ENCODE measurements at regions not wholly inside any gene's neighbourhood (a gene's known extent, or its start where the extent isn't known, plus 50 kb on each side); places are given as distances from the start of the nearest gene placed in this dataset.

- Histone ChIP-seq H3K27me3 (no peaks in the 10 kb centered on the region), H3K9me3 (no peaks in the 10 kb centered on the region), H3K4me3 (replicated peaks in 1 of 3) (no peak overlapping the region), H3K4me1 (no peaks in the 10 kb centered on the region), H3K27ac (no peak overlapping the region), H3K36me3 (no peaks in the 10 kb centered on the region)
- no peak for DNase-seq
- intact Hi-C loops (cut with DNase I), result no loop called here
- 37% methylated on average over 2 of the region's 2 CpGs for WGBS, 2 donors
- TF ChIP-seq, protein P1, sequence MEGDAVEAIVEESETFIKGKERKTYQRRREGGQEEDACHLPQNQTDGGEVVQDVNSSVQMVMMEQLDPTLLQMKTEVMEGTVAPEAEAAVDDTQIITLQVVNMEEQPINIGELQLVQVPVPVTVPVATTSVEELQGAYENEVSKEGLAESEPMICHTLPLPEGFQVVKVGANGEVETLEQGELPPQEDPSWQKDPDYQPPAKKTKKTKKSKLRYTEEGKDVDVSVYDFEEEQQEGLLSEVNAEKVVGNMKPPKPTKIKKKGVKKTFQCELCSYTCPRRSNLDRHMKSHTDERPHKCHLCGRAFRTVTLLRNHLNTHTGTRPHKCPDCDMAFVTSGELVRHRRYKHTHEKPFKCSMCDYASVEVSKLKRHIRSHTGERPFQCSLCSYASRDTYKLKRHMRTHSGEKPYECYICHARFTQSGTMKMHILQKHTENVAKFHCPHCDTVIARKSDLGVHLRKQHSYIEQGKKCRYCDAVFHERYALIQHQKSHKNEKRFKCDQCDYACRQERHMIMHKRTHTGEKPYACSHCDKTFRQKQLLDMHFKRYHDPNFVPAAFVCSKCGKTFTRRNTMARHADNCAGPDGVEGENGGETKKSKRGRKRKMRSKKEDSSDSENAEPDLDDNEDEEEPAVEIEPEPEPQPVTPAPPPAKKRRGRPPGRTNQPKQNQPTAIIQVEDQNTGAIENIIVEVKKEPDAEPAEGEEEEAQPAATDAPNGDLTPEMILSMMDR (IDR thresholded peaks at IDR 0.05), result no peak
- TF ChIP-seq POLR2A (IDR thresholded peaks at IDR 0.05), result no peak
Observed at GRCh38 chr16:64629622-64630021, 492.2 kb downstream of the CDH11 start.

DNA sequence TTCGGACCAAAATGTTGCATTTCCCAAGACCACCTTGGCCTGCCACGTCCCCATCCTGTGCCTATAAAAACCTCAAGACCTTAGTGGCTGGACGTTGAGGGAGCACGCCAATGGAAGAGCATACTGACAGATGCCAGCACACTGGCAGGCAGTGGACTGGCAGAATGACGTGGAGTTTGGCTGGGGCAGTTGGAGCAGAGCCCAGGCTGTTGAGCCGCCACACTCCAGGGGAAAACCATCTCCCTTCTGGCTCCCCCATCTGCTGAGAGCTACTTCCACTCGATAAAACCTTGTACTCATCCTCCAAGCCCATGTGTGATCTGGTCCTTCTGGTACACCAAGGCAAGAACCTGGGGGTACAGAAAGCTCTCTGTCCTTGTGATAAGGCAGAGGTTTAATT lies 494.1 kb downstream of the CDH11 start:
- DNase-seq, result no peak
- no peak for TF ChIP-seq POLR2A (IDR thresholded peaks at IDR 0.05)
- TF ChIP-seq, protein P1 (IDR thresholded peaks at IDR 0.05), result no peak
- Histone ChIP-seq H3K27me3 (no peaks in the 10 kb centered on the region), H3K4me1 (no peaks in the 10 kb centered on the region), H3K36me3 (no peaks in the 10 kb centered on the region), H3K4me3 (replicated peaks in 1 of 3) (no peak overlapping the region), H3K27ac (no peak overlapping the region), H3K9me3 (no peaks in the 10 kb centered on the region)
- intact Hi-C loops (cut with DNase I), result no loop called here
- WGBS, 2 donors, result 75 to 87% methylated on average over 7 of the region's 7 CpGs

DNA sequence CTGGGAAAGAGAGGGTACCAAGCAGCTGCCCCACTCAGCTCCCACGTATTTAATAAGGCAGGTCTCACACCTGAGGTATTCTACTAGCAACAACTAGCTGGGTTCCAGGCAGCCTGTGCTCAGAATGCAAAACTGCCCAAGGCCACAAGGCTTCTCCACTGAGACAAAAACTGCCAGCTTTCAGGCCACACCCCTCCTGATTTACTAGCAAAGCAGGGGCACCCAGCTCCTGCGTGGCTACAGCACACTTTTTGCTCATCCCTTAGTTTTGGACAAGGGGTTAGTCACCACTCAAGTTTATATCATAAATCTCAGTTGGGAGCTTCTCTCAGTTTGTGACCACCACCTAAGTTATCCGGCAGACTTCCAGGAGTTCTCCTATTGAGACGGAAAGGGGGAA lies 494.6 kb downstream of the CDH11 start:
- no peaks in the 10 kb centered on the region for H3K27me3 ChIP-seq
- H3K27ac ChIP-seq, result no peak overlapping the region
- 65 to 85% methylated on average over 2 to 4 of the region's 4 CpGs for WGBS, 2 donors
- H3K4me1 ChIP-seq, result no peaks in the 10 kb centered on the region
- H3K4me3 ChIP-seq (replicated peaks in 1 of 3), result no peak overlapping the region
- DNase-seq, result no peak
- H3K36me3 ChIP-seq, result no peaks in the 10 kb centered on the region
- no peaks in the 10 kb centered on the region for H3K9me3 ChIP-seq
- no peak for TF ChIP-seq POLR2A (IDR thresholded peaks at IDR 0.05)
- TF ChIP-seq, protein P1 (IDR thresholded peaks at IDR 0.05), result no peak
- intact Hi-C loops (cut with DNase I), result no loop called here

DNA sequence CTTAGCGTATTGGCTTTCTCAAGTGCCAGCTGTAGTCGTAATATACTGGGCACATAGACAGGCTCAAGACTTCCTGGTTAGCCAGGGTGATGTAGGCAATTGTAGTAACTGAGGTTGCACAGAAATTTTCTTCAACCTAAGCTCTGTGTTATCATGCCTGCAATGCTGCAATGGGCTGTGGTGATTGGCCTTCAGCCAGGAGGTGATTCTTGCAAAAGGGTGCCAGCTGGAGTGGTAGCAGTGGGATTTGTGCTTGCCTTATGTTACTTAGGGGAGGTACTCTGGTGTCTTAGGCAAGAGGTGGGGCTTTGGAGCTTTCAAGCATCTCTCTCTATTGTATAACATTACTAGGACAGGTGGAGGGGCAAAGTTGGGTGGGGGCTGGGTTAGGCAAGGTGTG lies 495.1 kb downstream of the CDH11 start:
- no peak for TF ChIP-seq POLR2A (IDR thresholded peaks at IDR 0.05)
- TF ChIP-seq, protein P1 (IDR thresholded peaks at IDR 0.05), result no peak
- H3K9me3 ChIP-seq, result no peaks in the 10 kb centered on the region
- no peak overlapping the region for H3K27ac ChIP-seq
- DNase-seq, result no peak
- intact Hi-C loops (cut with DNase I), result no loop called here
- no peaks in the 10 kb centered on the region for H3K27me3 ChIP-seq
- 93 to 100% methylated on average over 2 of the region's 2 CpGs for WGBS, 2 donors
- H3K36me3 ChIP-seq, result no peaks in the 10 kb centered on the region
- H3K4me3 ChIP-seq (replicated peaks in 1 of 3), result no peak overlapping the region
- no peaks in the 10 kb centered on the region for H3K4me1 ChIP-seq

- no peak overlapping the region for H3K4me3 ChIP-seq (replicated peaks in 1 of 3)
- WGBS, 2 donors, result 75 to 79% methylated on average over 1 of the region's 1 CpG
- no peaks in the 10 kb centered on the region for H3K27me3 ChIP-seq
- H3K27ac ChIP-seq, result no peak overlapping the region
- TF ChIP-seq POLR2A (IDR thresholded peaks at IDR 0.05), result no peak
- TF ChIP-seq, protein P1 (IDR thresholded peaks at IDR 0.05), result no peak
- intact Hi-C loops (cut with DNase I), result no loop called here
- H3K4me1 ChIP-seq, result no peaks in the 10 kb centered on the region
- no peaks in the 10 kb centered on the region for H3K36me3 ChIP-seq
- DNase-seq, result no peak
- no peaks in the 10 kb centered on the region for H3K9me3 ChIP-seq
Observed at GRCh38 chr16:64621616-64622015, 500.2 kb downstream of the CDH11 start.

Data from thyroid gland (tissue), 4 donors.